Choroid plexus epithelial cell (primary cell): ENCODE measurements at regions not wholly inside any gene's neighbourhood (a gene's known extent, or its start where the extent isn't known, plus 50 kb on each side); places are given as distances from the start of the nearest gene placed in this dataset.
"Not testable (repeated sequence)": the region's sequence is repeated elsewhere in the genome, so short reads cannot be mapped to it uniquely, and the experiment has no call there.

ENCODE experiments used
- DNase-seq: peaks from one replicate; pipeline ENCODE4 v3.0.0-alpha.2; 2010; ENCODE audit warnings: low read depth
- H3K4me3 ChIP-seq: 2 replicates; pipeline ENCODE4 v1.5.1; 2011; ENCODE audit warnings: low read depth, mild to moderate bottlenecking, control low read depth, low read length, moderate library complexity
- CTCF ChIP-seq: conservative IDR thresholded peaks from 2 replicates; pipeline ENCODE4 v1.5.1; 2011; ENCODE audit warnings: low read depth, mild to moderate bottlenecking, control low read depth, inconsistent platforms, low read length, moderate library complexity

- no peak for TF ChIP-seq CTCF
- DNase-seq: no peak
Measured at GRCh38 chr3:67248726-67249125, 250.6 kb downstream of the KBTBD8 start.

GRCh38 chr3:67252906-67253305 lies 254.8 kb downstream of the KBTBD8 start:
- not testable (repeated sequence) for H3K4me3 ChIP-seq, DNase-seq

More at GRCh38 chr3:67248726-67249125, 250.6 kb downstream of the KBTBD8 start:
- H3K4me3 ChIP-seq: no peak overlapping the region

GRCh38 chr3:67278015-67278618 lies 280.0 kb downstream of the KBTBD8 start:
- DNase-seq: no peak
- no peak for TF ChIP-seq CTCF
- H3K4me3 ChIP-seq: no peak overlapping the region

- no peak for TF ChIP-seq CTCF
- no peak for DNase-seq
- no peak overlapping the region for H3K4me3 ChIP-seq
Measured at GRCh38 chr3:67286586-67286985, 288.5 kb downstream of the KBTBD8 start.

- no peak overlapping the region for H3K4me3 ChIP-seq
- no peak for DNase-seq
- no peak for TF ChIP-seq CTCF
Measured at GRCh38 chr3:67288466-67289106, 290.5 kb downstream of the KBTBD8 start.

GRCh38 chr3:67289626-67290025 lies 291.5 kb downstream of the KBTBD8 start:
- no peak for DNase-seq
- H3K4me3 ChIP-seq: no peak overlapping the region
- TF ChIP-seq CTCF: no peak

- TF ChIP-seq CTCF: no peak
- no peak for DNase-seq
- H3K4me3 ChIP-seq: no peak overlapping the region
Measured at GRCh38 chr3:67290438-67290837, 292.3 kb downstream of the KBTBD8 start.
